ENCODE measurements at regions not wholly inside any gene's neighbourhood (a gene's known extent, or its start where the extent isn't known, plus 50 kb on each side); places are given as distances from the start of the nearest gene placed in this dataset.

- TF ChIP-seq CTCF (IDR thresholded peaks at IDR 0.05; ENCODE audit: low read depth, low read length) (no peak), EZH2phosphoT487 (IDR thresholded peaks at IDR 0.05; ENCODE audit: low read depth) (no peak)
These were observed 484.0 kb downstream of the NAF1 start for GRCh38 chr4:162682651-162683050.
